SK-N-SH (cell line): ENCODE measurements at regions not wholly inside any gene's neighbourhood (a gene's known extent, or its start where the extent isn't known, plus 50 kb on each side); places are given as distances from the start of the nearest gene placed in this dataset.

ENCODE experiments used
- CTCF ChIA-PET: fragments of 300-600, 350-600 bp; formaldehyde crosslinking; extraction: SDS; loops from one replicate; lab custom pipeline; 2021; lab: Yijun Ruan, JAX
- POLR2A ChIA-PET: fragments of 350-600 bp; sonication (Branson Sonifier 250); formaldehyde crosslinking; extraction: SDS; loops from one replicate; lab custom pipeline; 2020; ENCODE audit warnings: antibody characterized with exemption, inconsistent platforms; lab: Yijun Ruan, JAX
- DNase-seq: peaks from one replicate; pipeline ENCODE4 v3.0.0; 2012
- H2AFZ ChIP-seq: fragments of 200-600 bp; sonication (generic); 2 replicates; pipeline ENCODE4 v1.8.1; 2016; ENCODE audit warnings: antibody characterized with exemption, mild to moderate bottlenecking, low read depth
- H3F3A ChIP-seq: fragments of 200-600 bp; sonication (generic); replicated peaks from 2 replicates; pipeline ENCODE3; 2016; ENCODE audit warnings: antibody characterized with exemption, mild to moderate bottlenecking; ENCODE audit not compliant: insufficient read depth
- H3K27ac ChIP-seq, 2 experiments: fragments of 200-500 bp in 1 of 2; fragments of 200-600 bp in 1 of 2; sonication (Bioruptor generic) in 1 of 2; sonication (generic), shearing (Covaris generic) in 1 of 2; 2 replicates each; pipeline versions ENCODE4 v1.5.1 to v1.6.1; 2014 to 2016; ENCODE audit warnings: low read depth in 2 of 2, inconsistent platforms in 1 of 2, low read length in 1 of 2, mild to moderate bottlenecking in 1 of 2, mixed read lengths in 1 of 2
- H3K27me3 ChIP-seq: fragments of 200-600 bp; sonication (generic), shearing (Covaris generic); 2 replicates; pipeline ENCODE4 v1.6.1; 2016; ENCODE audit warnings: mixed run types; ENCODE audit not compliant: insufficient read depth
- H3K36me3 ChIP-seq, 2 experiments: fragments of 200-500 bp in 1 of 2; fragments of 200-600 bp in 1 of 2; sonication (Bioruptor generic) in 1 of 2; sonication (generic) in 1 of 2; replicated peaks in 1 of 2; 2 replicates each; pipeline versions ENCODE3 to v1.5.1; 2014 to 2016; ENCODE audit warnings: low read length in 1 of 2, mild to moderate bottlenecking in 1 of 2; ENCODE audit not compliant: insufficient read depth in 2 of 2, control insufficient read depth in 1 of 2
- H3K4me1 ChIP-seq, 2 experiments: fragments of 200-500 bp in 1 of 2; fragments of 200-600 bp in 1 of 2; sonication (Bioruptor generic) in 1 of 2; sonication (generic), shearing (Covaris generic) in 1 of 2; 2 replicates each; pipeline versions ENCODE4 v1.5.1 to v1.6.1; 2014 to 2016; ENCODE audit warnings: low read depth in 1 of 2, low read length in 1 of 2, mixed run types in 1 of 2; ENCODE audit not compliant: insufficient read depth in 2 of 2, control insufficient read depth in 1 of 2
- H3K4me2 ChIP-seq: fragments of 200-600 bp; sonication (generic), shearing (Covaris generic); 2 replicates; pipeline ENCODE4 v1.6.1; 2017; ENCODE audit warnings: mixed run types
- H3K4me3 ChIP-seq, 2 experiments: fragments of 200-500 bp in 1 of 2; fragments of 200-600 bp in 1 of 2; sonication (Bioruptor generic) in 1 of 2; sonication (generic), shearing (Covaris generic) in 1 of 2; 2 replicates each; pipeline versions ENCODE4 v1.5.1 to v1.8.1; 2014 to 2016; ENCODE audit warnings: low read depth in 2 of 2, inconsistent platforms in 1 of 2, low read length in 1 of 2, mild to moderate bottlenecking in 1 of 2, mixed read lengths in 1 of 2, moderate library complexity in 1 of 2
- H3K79me2 ChIP-seq: fragments of 200-600 bp; sonication (generic); 2 replicates; pipeline ENCODE4 v1.8.1; 2017; ENCODE audit warnings: mild to moderate bottlenecking; ENCODE audit not compliant: insufficient read depth
- H3K9ac ChIP-seq: fragments of 200-600 bp; sonication (generic); 2 replicates; pipeline ENCODE4 v1.6.1; 2017; ENCODE audit warnings: mixed run types
- H3K9me2 ChIP-seq: fragments of 200-600 bp; sonication (generic); 2 replicates; pipeline ENCODE4 v1.6.1; 2017; ENCODE audit warnings: mixed run types
- H3K9me3 ChIP-seq: fragments of 200-600 bp; sonication (generic); 2 replicates; pipeline ENCODE4 v1.6.1; 2017; ENCODE audit warnings: mixed run types, mild to moderate bottlenecking, moderate library complexity
- H4K20me1 ChIP-seq: fragments of 200-600 bp; sonication (generic); 2 replicates; pipeline ENCODE4 v1.6.1; 2017; ENCODE audit warnings: mild to moderate bottlenecking, mixed run types; ENCODE audit not compliant: insufficient read depth
- CHD2 ChIP-seq: fragments of 150-350 bp; IDR thresholded peaks from 2 replicates; pipeline ENCODE4 v1.6.1; 2018; ENCODE audit warnings: low read length; ENCODE audit not compliant: partially characterized antibody
- EZH2phosphoT487 ChIP-seq: fragments of 200-600 bp; sonication (generic); IDR thresholded peaks from 2 replicates; pipeline ENCODE4 v1.6.1; 2017; ENCODE audit warnings: low read depth, mixed run types, mild to moderate bottlenecking, antibody characterized with exemption, moderate library complexity, borderline replicate concordance
- FOSL2 ChIP-seq: IDR thresholded peaks from 2 replicates; pipeline ENCODE4 v1.4.0; 2012; ENCODE audit warnings: low read depth, mild to moderate bottlenecking, moderate library complexity, borderline replicate concordance
- FOXJ3 ChIP-seq: sonication (generic); formaldehyde crosslinking; IDR thresholded peaks from 2 replicates; pipeline ENCODE4 v1.5.1; 2020; ENCODE audit warnings: mild to moderate bottlenecking, missing genetic modification reagents
- FOXM1 ChIP-seq: IDR thresholded peaks from 2 replicates; pipeline ENCODE4 v1.4.0; 2012; ENCODE audit warnings: low read depth, mild to moderate bottlenecking
- GATA2 ChIP-seq: sonication (generic); formaldehyde crosslinking; IDR thresholded peaks from 2 replicates; pipeline ENCODE4 v1.5.0; 2020; ENCODE audit warnings: mild to moderate bottlenecking, missing genetic modification reagents
- JUND ChIP-seq: IDR thresholded peaks from 2 replicates; pipeline ENCODE4 v1.4.0; 2012
- MEF2A ChIP-seq: IDR thresholded peaks from 2 replicates; pipeline ENCODE4 v1.4.0; 2012; ENCODE audit warnings: low read depth, borderline replicate concordance
- MXI1 ChIP-seq: IDR thresholded peaks from 2 replicates; pipeline ENCODE4 v1.6.1; 2012; ENCODE audit warnings: mild to moderate bottlenecking, low read depth, low read length, improper control_type of control experiment
- NRF1 ChIP-seq: IDR thresholded peaks from 2 replicates; pipeline ENCODE4 v1.6.1; 2012; ENCODE audit warnings: low read depth, mild to moderate bottlenecking, low read length
- POLR2AphosphoS5 ChIP-seq: IDR thresholded peaks from 2 replicates; pipeline ENCODE4 v1.6.1; 2012; ENCODE audit warnings: low read depth, low read length
- RAD21 ChIP-seq: IDR thresholded peaks from 2 replicates; pipeline ENCODE4 v1.6.1; 2012; ENCODE audit warnings: mild to moderate bottlenecking, low read length
- RCOR1 ChIP-seq: fragments of 150-350 bp; IDR thresholded peaks from 2 replicates; pipeline ENCODE4 v1.6.1; 2017; ENCODE audit warnings: antibody characterized with exemption, low read length
- RFX5 ChIP-seq: IDR thresholded peaks from 2 replicates; pipeline ENCODE4 v1.6.1; 2012; ENCODE audit warnings: mild to moderate bottlenecking, improper control_type of control experiment, low read length
- RXRA ChIP-seq: IDR thresholded peaks from 2 replicates; pipeline ENCODE4 v1.4.0; 2012; ENCODE audit warnings: low read depth, mild to moderate bottlenecking, borderline replicate concordance
- TCF12 ChIP-seq: IDR thresholded peaks from 2 replicates; pipeline ENCODE4 v1.4.0; 2012
- TEAD4 ChIP-seq: IDR thresholded peaks from 2 replicates; pipeline ENCODE4 v1.4.0; 2012; ENCODE audit warnings: mild to moderate bottlenecking, borderline replicate concordance; ENCODE audit not compliant: insufficient read depth
- YY1 ChIP-seq: IDR thresholded peaks from 2 replicates; pipeline ENCODE4 v1.4.0; 2012; ENCODE audit warnings: low read depth, mild to moderate bottlenecking
- WGBS: methylation state at CpG from one replicate; pipeline ENCODE4 v1.1.6; 2017; ENCODE audit warnings: low lambda C conversion rate; 5-methylcytosine and 5-hydroxymethylcytosine counted together
- TF ChIP-seq, protein P1 (sequence below): IDR thresholded peaks from 2 replicates; pipeline ENCODE4 v1.4.0; 2012; ENCODE audit warnings: low read depth, borderline replicate concordance
- TF ChIP-seq, protein P2 (sequence below): fragments of 200-600 bp; sonication (generic); IDR thresholded peaks from 2 replicates; pipeline ENCODE4 v1.6.1; 2017; ENCODE audit warnings: antibody characterized with exemption, mild to moderate bottlenecking, moderate library complexity
- TF ChIP-seq, protein P3 (sequence below): fragments of 150-350 bp; IDR thresholded peaks from 2 replicates; pipeline ENCODE4 v1.6.1; 2017; ENCODE audit warnings: antibody characterized with exemption, low read length, low read depth, borderline replicate concordance

DNA sequence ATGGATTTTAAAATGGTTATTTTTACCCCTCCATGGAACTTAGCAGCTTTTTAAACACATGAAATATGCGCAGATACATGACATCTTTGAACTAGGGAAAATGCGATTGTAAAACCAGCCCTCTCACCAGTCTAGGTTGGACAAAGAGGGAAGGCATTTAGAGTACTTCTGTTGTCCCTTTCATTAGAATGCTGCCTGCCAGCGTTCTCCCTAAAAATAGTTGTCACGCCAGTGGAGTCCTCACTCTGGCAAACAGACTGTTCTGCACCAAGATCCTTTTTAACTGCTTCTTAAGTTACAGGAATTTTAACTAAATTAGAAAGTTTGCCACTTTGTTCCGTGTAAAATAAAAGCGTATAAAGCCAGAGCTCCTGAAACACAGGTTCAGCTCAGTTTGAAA, 295.3 kb downstream of the VPS13C start (continued):
- TF ChIP-seq MXI1 (no peak), MEF2A (no peak), GATA2 (no peak), RCOR1 (no peak)
- TF ChIP-seq, all 33 proteins: peak for 0

DNA sequence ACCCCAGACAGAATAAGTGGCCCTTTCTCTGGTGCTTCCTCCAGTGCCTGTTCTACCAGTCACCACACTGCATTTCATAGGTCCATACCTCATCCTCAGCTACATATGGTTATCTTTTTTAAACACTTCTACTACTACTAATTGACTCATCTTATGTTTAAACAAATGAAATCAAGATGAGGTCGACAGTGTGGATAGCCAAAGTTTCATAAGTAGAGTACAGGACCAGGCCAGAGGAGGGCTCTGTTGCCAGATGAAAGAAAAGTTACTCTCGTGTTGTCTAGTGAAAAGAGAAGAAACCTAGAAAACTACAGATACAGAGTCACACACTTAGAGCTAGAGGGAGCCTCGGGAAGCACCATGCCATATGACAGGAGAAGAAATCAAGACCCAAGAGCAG, 296.1 kb downstream of the VPS13C start:
- Histone ChIP-seq H3K27ac (no peak overlapping the region), H3K9ac (no peak overlapping the region), H3K9me3 (no peaks in the 10 kb centered on the region), H2AFZ (no peak overlapping the region), H3K9me2 (no peaks in the 10 kb centered on the region), H3K4me2 (no peak overlapping the region), H3K4me1 (no peaks in the 10 kb centered on the region), H4K20me1 (no peaks in the 10 kb centered on the region), H3K79me2 (no peaks in the 10 kb centered on the region), H3F3A (no peaks in the 10 kb centered on the region), H3K4me3 (no peak overlapping the region), H3K36me3 (no peaks in the 10 kb centered on the region), H3K27me3 (no peaks in the 10 kb centered on the region)
- POLR2A ChIA-PET, result no interaction called here
- no peak for DNase-seq
- WGBS, result 21% methylated on average over 3 of the region's 3 CpGs
- CTCF ChIA-PET, result no interaction called here
- no peak for TF ChIP-seq TEAD4
- no peak for TF ChIP-seq GATA2
- TF ChIP-seq, protein P1, sequence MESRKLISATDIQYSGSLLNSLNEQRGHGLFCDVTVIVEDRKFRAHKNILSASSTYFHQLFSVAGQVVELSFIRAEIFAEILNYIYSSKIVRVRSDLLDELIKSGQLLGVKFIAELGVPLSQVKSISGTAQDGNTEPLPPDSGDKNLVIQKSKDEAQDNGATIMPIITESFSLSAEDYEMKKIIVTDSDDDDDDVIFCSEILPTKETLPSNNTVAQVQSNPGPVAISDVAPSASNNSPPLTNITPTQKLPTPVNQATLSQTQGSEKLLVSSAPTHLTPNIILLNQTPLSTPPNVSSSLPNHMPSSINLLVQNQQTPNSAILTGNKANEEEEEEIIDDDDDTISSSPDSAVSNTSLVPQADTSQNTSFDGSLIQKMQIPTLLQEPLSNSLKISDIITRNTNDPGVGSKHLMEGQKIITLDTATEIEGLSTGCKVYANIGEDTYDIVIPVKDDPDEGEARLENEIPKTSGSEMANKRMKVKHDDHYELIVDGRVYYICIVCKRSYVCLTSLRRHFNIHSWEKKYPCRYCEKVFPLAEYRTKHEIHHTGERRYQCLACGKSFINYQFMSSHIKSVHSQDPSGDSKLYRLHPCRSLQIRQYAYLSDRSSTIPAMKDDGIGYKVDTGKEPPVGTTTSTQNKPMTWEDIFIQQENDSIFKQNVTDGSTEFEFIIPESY, result no peak
- no peak for TF ChIP-seq RFX5
- TF ChIP-seq FOSL2, result no peak
- TF ChIP-seq EZH2phosphoT487, result no peak
- TF ChIP-seq NRF1, result no peak
- no peak for TF ChIP-seq FOXJ3
- TF ChIP-seq RAD21, result no peak
- no peak for TF ChIP-seq FOXM1
- TF ChIP-seq, protein P2, sequence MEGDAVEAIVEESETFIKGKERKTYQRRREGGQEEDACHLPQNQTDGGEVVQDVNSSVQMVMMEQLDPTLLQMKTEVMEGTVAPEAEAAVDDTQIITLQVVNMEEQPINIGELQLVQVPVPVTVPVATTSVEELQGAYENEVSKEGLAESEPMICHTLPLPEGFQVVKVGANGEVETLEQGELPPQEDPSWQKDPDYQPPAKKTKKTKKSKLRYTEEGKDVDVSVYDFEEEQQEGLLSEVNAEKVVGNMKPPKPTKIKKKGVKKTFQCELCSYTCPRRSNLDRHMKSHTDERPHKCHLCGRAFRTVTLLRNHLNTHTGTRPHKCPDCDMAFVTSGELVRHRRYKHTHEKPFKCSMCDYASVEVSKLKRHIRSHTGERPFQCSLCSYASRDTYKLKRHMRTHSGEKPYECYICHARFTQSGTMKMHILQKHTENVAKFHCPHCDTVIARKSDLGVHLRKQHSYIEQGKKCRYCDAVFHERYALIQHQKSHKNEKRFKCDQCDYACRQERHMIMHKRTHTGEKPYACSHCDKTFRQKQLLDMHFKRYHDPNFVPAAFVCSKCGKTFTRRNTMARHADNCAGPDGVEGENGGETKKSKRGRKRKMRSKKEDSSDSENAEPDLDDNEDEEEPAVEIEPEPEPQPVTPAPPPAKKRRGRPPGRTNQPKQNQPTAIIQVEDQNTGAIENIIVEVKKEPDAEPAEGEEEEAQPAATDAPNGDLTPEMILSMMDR, result no peak
- TF ChIP-seq, protein P3, sequence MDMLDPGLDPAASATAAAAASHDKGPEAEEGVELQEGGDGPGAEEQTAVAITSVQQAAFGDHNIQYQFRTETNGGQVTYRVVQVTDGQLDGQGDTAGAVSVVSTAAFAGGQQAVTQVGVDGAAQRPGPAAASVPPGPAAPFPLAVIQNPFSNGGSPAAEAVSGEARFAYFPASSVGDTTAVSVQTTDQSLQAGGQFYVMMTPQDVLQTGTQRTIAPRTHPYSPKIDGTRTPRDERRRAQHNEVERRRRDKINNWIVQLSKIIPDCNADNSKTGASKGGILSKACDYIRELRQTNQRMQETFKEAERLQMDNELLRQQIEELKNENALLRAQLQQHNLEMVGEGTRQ, result no peak
- TF ChIP-seq JUND, result no peak
- no peak for TF ChIP-seq YY1
- no peak for TF ChIP-seq TCF12
- TF ChIP-seq RXRA, result no peak
- no peak for TF ChIP-seq POLR2AphosphoS5
- TF ChIP-seq CHD2, result no peak
